ENCODE measurements at regions not wholly inside any gene's neighbourhood (a gene's known extent, or its start where the extent isn't known, plus 50 kb on each side); places are given as distances from the start of the nearest gene placed in this dataset.

DNA sequence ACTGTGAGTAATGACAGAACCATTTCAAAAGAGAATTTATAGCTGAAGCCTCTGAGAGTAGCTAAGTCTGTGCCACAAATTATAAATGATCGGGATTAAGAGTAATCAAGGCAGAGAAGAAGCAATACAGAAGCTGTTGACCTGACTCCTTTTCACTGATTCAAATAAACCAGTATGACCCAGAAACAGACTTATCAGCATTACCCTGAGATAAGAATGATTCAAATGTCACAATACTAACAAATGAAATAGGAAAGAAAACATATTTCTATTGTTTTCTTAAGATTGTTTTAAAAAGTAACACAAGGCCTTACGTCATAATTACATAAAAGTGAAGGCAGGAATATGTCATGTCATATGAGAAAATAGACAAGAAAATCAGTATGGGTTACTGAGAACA, 1534.6 kb downstream of the SI start:
- TF ChIP-seq, protein P1, sequence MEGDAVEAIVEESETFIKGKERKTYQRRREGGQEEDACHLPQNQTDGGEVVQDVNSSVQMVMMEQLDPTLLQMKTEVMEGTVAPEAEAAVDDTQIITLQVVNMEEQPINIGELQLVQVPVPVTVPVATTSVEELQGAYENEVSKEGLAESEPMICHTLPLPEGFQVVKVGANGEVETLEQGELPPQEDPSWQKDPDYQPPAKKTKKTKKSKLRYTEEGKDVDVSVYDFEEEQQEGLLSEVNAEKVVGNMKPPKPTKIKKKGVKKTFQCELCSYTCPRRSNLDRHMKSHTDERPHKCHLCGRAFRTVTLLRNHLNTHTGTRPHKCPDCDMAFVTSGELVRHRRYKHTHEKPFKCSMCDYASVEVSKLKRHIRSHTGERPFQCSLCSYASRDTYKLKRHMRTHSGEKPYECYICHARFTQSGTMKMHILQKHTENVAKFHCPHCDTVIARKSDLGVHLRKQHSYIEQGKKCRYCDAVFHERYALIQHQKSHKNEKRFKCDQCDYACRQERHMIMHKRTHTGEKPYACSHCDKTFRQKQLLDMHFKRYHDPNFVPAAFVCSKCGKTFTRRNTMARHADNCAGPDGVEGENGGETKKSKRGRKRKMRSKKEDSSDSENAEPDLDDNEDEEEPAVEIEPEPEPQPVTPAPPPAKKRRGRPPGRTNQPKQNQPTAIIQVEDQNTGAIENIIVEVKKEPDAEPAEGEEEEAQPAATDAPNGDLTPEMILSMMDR (IDR thresholded peaks at IDR 0.05), result no peak
- TF ChIP-seq POLR2A (IDR thresholded peaks at IDR 0.05), result no peak
